Glomerular endothelial cell (primary cell): ENCODE measurements at regions not wholly inside any gene's neighbourhood (a gene's known extent, or its start where the extent isn't known, plus 50 kb on each side); places are given as distances from the start of the nearest gene placed in this dataset.
"Not testable (repeated sequence)": the region's sequence is repeated elsewhere in the genome, so short reads cannot be mapped to it uniquely, and the experiment has no call there.

Experiments used
- DNase-seq: peaks from one replicate; pipeline ENCODE4 v3.0.0-alpha.2; 2011; ENCODE audit warnings: low read depth, low spot score; ENCODE audit errors: extremely low read depth

GRCh38 chr19:14328406-14328805 is 52.8 kb upstream of the ADGRE5 start:
- no peak for DNase-seq

DNA sequence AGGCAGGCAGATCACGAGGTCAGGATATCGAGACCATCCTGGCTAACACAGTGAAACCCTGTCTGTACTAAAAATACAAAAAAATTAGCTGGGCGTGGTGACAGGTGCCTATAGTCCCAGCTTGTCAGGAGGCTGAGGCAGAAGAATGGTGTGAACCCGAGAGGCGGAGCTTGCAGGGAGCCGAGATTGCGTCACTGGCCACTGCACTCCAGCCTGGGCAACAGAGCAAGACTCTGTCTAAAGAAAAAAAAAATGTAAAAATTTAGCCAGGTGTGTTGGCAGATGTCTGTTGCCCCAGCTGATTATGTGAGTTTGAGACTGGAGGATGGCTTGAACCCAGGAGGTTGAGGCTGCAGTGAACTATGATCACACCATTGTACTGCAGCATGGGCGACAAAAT is 54.2 kb upstream of the ADGRE5 start:
- DNase-seq, result not testable (repeated sequence)

DNA sequence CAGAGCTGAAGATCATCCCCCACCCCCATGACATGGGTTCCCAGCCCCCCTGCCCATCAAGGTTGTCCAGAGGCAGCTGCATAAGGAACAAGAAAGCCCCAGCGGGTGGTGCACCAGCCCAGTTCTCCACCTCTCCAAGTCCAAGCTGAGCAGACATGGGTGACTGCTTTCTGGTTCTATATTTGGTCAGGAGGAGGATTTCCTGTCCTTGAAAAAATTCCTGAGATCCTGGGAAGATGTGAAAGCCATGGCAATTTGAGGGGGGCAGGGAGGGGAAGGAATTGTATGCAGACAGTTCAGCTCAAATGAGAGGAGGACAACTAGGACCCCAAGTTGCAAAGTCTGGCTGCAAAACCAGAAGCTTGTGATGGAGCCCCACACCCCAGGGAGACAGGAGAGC is 55.4 kb upstream of the ADGRE5 start:
- no peak for DNase-seq

- DNase-seq, result no peak
These were observed 56.1 kb upstream of the ADGRE5 start for GRCh38 chr19:14325134-14325533.

DNA sequence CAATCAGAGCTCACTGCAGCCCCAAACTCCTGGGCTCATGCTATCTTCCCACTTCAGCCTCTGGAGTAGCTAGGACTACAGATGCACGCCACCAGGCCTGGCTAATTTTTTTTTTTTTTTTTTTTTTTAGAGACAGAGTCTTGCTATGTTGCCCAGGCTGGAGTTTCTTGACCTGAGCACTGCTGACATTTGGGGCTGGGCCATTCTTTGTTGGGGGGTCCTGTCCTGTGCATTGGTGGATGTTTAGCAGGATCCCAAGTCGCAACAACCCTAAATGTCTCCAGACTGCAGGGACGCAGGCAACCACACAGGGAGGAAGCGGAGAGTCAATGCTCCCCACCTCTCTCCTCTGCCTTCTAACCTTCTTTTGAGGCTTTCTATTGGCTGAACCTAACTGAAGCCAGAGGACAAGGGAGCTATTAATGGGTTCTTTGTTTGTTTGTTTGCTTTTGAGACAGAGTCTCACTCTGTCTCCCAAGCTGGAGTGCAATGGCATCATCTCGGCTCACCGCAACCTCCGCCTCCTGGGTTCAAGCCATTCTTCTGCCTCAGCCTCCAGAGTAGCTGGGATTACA is 58.3 kb upstream of the ADGRE5 start:
- DNase-seq, result no peak

DNA sequence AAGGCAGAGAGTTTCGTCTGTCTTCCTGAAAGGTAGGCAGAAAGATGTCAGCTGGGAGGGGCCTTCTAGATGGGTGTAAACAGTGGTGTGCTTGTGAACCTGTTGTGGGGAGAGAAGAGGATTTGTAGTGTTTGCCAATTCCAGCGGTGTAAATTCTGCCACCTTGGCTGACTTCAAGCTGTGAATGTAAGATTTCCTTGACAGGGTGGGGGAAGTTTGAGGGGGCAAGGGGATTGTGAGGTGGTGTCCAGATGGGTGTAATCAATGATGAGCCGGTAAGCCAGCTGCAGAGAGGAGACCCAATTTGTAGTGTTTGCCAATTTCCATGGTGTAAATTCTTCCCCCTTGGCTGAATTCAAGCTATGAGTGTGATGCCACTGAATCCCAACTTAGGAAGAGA is 61.0 kb upstream of the ADGRE5 start:
- DNase-seq, result no peak

- DNase-seq, result not testable (repeated sequence)
These were observed 61.5 kb upstream of the ADGRE5 start for GRCh38 chr19:14319720-14320119.

GRCh38 chr19:14318873-14319272 is 62.4 kb upstream of the ADGRE5 start:
- no peak for DNase-seq

- DNase-seq, result no peak
These were observed 64.1 kb upstream of the ADGRE5 start for GRCh38 chr19:14317157-14317556.

DNA sequence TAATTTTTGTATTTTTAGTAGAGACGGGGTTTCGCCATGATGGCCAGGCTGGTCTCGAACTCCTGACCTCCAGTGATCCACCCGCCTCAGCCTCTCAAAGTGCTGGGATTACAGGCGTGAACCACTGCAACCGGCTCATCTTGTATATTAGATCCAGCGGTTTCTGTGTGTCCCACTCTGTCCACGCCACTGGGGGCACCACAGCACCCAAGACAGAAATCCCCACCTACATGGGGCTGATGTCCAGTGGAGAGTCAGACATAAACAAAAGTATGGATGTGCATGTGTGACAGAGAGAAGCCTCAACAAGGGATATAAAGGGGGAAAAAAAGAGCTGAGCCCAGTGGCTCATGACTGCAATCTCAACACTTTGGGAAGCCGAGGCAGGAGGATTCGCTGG is 65.8 kb upstream of the ADGRE5 start:
- DNase-seq, result no peak

- no peak for DNase-seq
These were observed 71.2 kb upstream of the ADGRE5 start for GRCh38 chr19:14310055-14310454.

- no peak for DNase-seq
These were observed 75.5 kb upstream of the ADGRE5 start for GRCh38 chr19:14305706-14306105.

- DNase-seq, result no peak
These were observed 80.1 kb upstream of the ADGRE5 start for GRCh38 chr19:14301150-14301549.

- DNase-seq, result no peak
These were observed 80.9 kb upstream of the ADGRE5 start for GRCh38 chr19:14300303-14300702.

DNA sequence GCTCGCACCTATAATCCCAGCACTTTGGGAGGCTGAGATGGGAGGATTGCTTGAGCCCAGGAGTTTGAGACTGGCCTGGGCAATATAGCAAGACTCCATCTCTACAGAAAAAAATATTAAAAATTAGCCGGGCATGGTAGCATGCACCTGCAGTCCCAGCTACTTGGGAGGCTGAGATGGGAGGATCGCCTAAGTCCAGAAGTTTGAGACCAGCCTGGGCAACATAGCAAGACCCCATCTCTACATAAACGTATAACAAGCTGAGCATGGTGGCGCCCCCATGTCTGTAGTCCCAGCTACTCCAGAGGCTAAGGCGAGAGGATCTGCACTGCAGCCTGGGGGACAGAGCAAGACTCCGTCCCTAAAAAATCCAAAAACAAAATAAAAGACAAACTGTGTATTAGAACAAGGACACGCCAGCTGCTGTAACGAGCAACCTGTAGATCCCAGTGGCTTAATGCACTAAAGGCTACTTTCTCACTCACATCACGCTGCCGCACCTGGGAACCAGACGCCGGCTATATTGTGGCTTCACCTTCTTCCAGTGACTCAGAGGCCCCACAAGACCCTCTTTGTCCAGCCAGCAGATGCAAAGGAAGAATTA is 81.9 kb upstream of the ADGRE5 start:
- not testable (repeated sequence) for DNase-seq

GRCh38 chr19:14297883-14298576 is 83.2 kb upstream of the ADGRE5 start:
- DNase-seq, result not testable (repeated sequence)

GRCh38 chr19:14294974-14295373 is 86.3 kb upstream of the ADGRE5 start:
- DNase-seq, result not testable (repeated sequence)

- DNase-seq, result not testable (repeated sequence)
These were observed 87.5 kb upstream of the ADGRE5 start for GRCh38 chr19:14293816-14294170.

DNA sequence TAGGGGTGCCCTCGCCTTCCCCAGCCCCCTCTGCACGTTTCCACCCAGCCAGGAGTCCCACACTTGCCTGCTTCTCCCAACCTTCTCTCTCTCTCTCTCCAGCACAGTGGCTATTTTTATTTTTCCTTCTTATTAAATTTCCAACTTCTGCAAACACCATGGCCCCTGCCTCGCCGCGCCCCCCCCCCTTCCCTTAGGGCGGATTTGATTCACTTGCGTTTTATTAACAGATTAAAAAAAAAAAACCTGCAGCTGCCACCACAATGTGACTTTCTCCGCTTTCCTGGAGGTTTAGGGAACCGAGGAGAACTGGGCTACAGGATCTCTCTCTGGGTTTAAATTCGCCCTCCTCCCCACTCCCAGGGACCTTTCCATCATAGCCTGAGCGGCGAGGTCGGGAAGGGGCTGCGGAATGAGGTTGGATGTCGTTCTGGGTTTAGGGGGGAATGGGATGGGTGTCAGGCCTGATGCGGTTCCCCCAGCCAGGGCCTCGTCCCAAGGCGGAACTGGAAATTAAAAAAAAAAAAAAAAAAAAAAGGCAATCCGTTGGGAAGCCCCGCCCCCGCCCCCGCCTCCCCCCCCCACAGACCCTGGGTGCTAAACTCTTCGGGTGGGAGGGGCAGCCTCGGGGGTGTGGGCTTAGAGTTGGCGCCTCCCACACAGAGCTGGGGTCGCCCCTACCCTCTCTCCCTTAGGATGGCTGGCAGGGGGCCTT is 87.3 kb upstream of the ADGRL1 start:
- not testable (repeated sequence) for DNase-seq

GRCh38 chr19:14289810-14290209 is 83.8 kb upstream of the ADGRL1 start:
- DNase-seq, result not testable (repeated sequence)

- not testable (repeated sequence) for DNase-seq
These were observed 81.9 kb upstream of the ADGRL1 start for GRCh38 chr19:14287837-14288236.

DNA sequence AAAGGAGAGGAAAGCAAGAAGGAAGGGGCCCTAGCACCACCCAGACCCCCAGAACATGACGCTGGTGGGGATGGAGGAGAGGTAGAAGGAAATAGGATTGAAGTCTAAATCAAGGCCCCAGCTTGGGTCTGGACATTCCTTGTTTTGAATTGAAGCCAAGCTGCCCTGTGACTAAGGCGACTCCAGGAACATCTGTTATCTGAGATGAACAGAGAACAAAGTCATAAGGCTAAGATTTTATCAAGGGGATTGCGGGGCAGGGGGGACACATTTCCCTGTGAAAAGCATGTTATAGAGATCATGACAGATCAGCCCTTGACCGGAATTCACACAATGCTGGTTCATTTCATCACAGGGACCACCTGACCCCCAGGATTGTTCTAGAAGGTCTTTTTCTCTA is 80.6 kb upstream of the ADGRL1 start:
- DNase-seq, result not testable (repeated sequence)
